NCI-H1048 (cell line): ENCODE measurements at regions not wholly inside any gene's neighbourhood (a gene's known extent, or its start where the extent isn't known, plus 50 kb on each side); places are given as distances from the start of the nearest gene placed in this dataset.
A peak's percentile ranks its signal among the peaks of the same experiment; 100 is the strongest.
"Not testable (repeated sequence)": the region's sequence is repeated elsewhere in the genome, so short reads cannot be mapped to it uniquely, and the experiment has no call there.

ENCODE experiments used
- DNase-seq: peaks from one replicate; lab custom pipeline; 2025; lab: John Stamatoyannopoulos, UW

DNA sequence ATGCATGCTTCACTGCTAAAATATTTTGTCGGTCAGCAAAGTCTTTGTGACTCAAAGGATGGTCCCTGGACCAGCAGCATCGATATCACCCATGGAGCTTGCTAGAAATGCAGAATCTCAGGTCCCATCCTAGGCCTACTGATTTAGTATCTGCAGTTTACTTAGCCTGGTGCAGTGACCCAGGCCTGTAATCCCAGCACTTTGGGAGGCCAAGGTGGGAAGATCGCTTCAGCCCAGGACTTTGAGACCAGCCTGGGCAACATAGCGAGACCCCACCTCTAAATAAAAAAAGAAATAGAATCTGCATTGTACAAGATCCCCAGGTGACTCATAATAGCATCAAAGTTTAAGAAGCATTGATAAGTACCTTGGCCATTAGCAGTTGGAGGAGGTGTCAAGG, 248.7 kb downstream of the CD83 start:
- DNase-seq = no peak

DNA sequence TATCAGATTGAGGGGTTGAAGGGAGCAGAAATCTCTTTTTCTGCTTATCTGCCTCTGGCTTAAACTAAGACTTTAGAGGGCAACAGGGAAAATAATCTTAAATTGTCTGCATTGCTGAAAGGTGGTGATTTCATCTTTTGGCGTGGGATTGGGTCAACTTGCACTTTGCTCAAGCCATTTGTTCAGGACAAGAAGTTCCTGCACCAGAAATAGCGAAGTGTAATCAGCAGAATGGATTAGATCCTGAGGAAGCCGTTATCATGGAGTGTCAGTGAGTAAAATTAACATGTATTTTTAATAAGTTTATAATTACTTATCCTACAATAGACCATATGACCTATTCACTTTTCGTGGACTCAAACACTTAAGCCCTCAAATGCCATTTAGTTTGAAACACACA, 249.3 kb downstream of the CD83 start:
- no peak for DNase-seq

DNA sequence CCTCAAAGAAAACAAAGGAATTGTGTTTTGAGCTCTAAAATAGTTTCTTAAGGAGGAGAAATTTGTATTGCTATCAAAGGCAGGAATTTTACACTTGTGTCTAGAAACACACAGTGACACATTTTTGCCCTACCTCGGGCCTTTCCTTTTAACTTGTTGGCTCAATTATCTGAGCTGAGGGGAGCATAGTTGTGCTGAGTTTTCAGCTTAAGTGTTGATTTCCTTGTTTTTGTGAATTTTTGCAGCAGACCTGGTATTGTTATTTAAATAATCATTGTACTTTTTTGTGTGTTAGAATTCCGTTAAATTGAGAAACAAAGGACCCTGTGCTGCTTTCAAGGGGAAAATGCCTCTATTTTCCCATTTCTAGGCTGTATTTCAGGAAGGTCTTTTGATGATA, 249.7 kb downstream of the CD83 start:
- DNase-seq = no peak

DNA sequence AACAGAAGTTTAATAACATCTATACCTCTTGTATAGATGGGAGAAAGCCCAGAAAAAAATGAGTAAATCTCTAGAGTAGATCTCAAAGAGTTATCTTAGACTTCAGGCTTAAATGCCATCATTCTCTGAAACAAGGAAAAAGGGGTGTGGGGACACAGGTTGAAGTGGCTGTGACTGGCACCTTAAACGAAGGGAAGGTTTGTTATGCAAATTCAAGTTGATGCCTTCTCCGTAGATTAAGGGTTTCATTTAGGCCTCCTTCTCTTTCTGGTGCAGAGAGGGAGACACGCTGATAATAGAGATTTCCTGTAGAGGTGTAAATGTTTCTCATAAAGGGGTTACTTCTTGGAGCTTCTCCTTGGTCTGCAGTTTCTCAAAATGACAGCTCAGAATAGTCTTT, 252.1 kb downstream of the CD83 start:
- no peak for DNase-seq

GRCh38 chr6:14371530-14371929, 254.0 kb downstream of the CD83 start:
- no peak for DNase-seq

- DNase-seq = no peak
Measured at GRCh38 chr6:14372734-14373489, 255.3 kb downstream of the CD83 start.

DNA sequence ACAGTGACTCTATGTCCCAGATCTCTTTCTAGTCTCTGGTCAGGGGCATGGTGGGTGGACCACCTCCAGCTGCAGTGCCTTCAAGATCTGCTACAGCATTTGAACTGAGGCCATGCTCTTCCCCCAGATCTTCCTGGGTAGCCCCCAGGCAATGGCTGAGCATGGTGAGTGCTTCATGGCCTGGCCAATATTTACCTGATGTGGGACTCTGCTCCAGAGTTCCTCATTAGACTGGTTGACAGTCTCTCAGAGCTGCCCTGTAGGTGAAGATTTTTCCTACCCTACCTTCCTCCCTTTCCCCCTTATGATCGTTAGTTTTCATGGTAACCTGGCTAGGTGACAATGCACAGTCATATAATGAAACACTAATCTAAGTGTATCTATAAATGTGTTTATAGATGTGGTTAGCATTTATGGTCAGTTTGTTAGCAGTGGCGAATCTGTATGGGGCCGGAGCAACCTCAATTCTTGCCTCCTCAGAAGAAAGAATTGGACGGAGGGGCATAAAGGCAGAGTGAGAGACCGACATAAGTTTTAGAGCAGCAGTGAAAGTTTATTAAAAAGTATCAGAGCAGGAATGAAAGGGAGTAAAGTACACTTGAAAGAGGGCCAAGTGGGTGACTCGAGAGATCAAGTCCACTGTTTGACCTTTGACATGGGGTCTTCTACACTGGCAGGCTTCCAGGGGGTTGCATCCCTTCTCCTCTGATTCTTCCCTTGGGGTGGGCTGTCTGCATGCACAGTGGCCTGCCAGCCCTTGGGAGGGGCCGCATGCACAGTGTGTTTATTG, 256.3 kb downstream of the CD83 start:
- DNase-seq = no peak

DNA sequence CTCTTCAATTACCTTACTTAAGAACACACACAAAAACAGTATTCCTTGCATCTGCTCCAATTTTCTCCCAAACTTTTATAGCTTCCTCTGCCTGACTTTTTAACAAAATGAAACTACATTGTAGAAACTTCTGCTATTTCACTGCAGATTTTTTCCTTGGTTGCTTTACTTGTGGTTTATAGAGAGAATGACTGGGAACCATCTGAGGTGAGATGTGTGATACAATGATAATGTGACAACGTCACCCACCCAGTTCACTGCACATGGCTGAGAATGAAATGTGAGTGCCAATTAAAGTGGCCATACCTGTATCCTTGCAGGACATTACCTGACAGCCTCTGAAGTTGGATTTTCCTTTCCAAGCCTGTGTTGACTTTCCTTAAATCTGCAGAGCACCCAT, 258.4 kb downstream of the CD83 start:
- DNase-seq = no peak

DNA sequence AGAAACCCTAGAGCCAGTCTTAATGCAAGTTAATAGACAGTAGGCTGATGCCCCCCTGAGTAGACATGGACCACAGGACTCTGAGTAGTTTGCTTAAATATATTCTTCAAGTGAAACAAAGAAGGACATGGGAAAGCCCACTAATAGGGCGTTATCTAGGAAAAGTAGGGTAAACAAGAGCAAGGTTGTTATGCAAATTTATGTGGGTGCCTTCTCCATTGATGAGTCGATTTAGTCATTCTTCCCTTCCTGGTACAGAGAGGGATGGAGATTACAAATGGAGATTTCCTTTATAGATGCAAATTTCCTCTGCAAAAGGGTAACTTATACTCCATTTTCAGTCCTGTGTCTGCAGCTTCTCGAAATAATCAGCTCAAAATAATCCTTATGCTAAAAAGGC, 262.0 kb downstream of the CD83 start:
- DNase-seq = peak; percentile 78

DNA sequence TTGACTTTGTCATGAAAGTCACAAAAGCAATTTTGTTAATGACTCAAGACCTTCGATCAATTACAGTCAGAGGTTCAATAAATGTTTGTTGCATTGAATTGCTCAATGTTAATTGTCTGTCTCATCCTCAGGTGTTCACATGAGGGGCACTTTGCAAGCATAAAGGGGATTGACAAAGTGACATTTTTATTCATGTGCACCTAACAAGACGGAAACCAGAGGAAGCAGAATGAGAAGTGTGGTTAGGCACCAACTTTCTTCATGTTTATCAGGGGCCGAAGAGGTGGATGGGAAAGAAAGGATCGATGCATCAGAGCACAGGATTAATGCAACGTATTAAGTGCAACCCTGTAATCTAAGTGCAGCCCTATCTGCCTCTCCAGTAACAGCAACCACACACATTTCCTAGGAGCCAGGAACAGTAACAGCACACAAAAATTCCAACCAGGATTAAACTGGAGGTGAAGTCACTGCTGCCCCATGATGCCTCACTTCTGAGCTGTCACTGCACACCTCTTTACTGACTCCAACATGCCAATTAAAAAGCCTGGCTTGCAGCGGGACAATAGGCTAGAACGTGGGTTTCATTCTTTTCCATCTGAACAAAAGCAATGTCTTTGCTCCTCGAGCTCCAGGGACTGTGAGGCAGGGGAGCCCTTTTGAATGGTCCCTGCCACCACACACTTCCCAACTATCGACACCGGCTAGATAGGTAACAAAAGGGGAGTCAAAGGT, 262.7 kb downstream of the CD83 start:
- no peak for DNase-seq

GRCh38 chr6:14380901-14381828, 263.6 kb downstream of the CD83 start:
- DNase-seq = no peak

DNA sequence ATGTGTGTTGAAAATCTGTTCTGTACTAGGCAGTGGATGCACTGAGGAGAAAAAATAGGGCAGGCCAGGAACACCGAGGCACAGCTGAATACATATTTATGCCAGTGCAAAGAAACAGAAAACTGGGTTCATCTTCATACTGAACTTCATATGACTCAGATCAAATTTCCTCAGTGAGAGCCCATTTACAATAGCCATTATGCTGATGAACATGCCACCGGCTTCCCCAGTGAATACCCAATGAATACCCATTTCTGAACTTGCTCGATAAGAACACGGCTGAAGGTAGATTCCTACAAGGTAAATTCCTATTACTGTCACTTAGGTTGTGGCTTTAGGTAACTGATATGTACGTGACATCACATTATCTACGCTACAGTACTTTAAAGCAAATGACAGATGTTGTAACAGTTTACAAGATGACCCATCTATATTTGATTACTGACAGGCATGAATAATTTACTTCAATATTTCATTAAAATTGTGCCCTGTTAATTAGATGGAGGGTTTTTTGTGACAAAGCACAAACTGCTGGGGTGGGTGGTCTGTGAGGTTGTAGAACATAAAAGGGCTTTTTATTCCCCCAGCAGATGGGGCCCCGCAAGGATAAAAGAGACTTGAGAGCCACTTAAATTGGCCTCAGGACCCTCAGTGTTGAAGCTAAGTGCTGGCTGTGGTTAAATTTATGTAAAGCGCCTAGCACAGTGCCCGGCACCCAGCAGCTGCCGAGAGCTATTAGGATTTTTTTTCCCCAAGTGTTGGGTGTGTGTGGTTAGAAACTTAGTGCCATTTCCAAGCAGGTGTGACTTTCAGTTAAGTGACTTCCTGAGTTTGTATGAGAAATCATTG, 264.5 kb downstream of the CD83 start:
- DNase-seq = no peak

- DNase-seq = no peak
Measured at GRCh38 chr6:14382678-14383236, 265.2 kb downstream of the CD83 start.

- DNase-seq = no peak
Measured at GRCh38 chr6:14383393-14384174, 266.0 kb downstream of the CD83 start.

GRCh38 chr6:14384175-14384949, 266.8 kb downstream of the CD83 start:
- peak; percentile 3 for DNase-seq

DNA sequence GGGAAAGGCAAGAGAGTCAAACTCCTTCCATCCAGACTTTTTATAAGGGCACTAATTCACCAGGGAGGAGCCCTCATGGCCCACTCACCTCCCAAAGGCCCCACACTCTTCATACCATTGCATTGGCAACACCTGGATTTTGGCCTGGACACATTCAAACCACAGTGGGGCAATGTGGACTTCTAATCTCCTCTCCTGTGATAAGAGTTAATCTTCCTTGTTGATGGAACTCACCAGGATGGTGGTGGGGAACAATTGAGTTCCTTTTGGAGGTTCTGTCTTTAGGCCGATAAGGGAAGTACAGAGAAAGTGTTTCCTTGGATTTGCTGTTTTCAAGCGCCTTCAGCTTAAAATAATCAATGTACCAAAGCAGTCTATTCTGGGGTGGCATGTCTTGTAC, 268.7 kb downstream of the CD83 start:
- no peak for DNase-seq

GRCh38 chr6:14386668-14387067, 269.1 kb downstream of the CD83 start:
- DNase-seq = no peak

GRCh38 chr6:14388371-14388770, 270.8 kb downstream of the CD83 start:
- DNase-seq = no peak

- DNase-seq = not testable (repeated sequence)
Measured at GRCh38 chr6:14389776-14390175, 272.2 kb downstream of the CD83 start.
